Osteocyte (in vitro differentiated cells): ENCODE measurements at regions not wholly inside any gene's neighbourhood (a gene's known extent, or its start where the extent isn't known, plus 50 kb on each side); places are given as distances from the start of the nearest gene placed in this dataset.

ENCODE experiments used
- DNase-seq: peaks from one replicate; pipeline ENCODE4 v3.0.0; 2021; ENCODE audit warnings: mixed read lengths; ENCODE audit not compliant: unreplicated experiment; ENCODE audit errors: extremely low spot score
- H3K27ac Mint-ChIP-seq: one replicate; pipeline ENCODE4 v1.8.0; 2021; ENCODE audit warnings: mild to moderate bottlenecking, mixed read lengths; ENCODE audit not compliant: unreplicated experiment
- H3K27me3 Mint-ChIP-seq: one replicate; pipeline ENCODE4 v1.8.0; 2021; ENCODE audit warnings: mixed read lengths; ENCODE audit not compliant: unreplicated experiment
- H3K36me3 Mint-ChIP-seq: one replicate; pipeline ENCODE4 v1.8.0; 2021; ENCODE audit warnings: mixed read lengths; ENCODE audit not compliant: unreplicated experiment
- H3K4me1 Mint-ChIP-seq: one replicate; pipeline ENCODE4 v1.8.0; 2021; ENCODE audit warnings: mixed read lengths; ENCODE audit not compliant: unreplicated experiment
- H3K4me3 Mint-ChIP-seq: one replicate; pipeline ENCODE4 v1.8.0; 2021; ENCODE audit warnings: mild to moderate bottlenecking, moderate library complexity, mixed read lengths; ENCODE audit not compliant: unreplicated experiment
- H3K9me3 Mint-ChIP-seq: one replicate; pipeline ENCODE4 v1.8.0; 2021; ENCODE audit warnings: mixed read lengths; ENCODE audit not compliant: unreplicated experiment
- TF ChIP-seq, protein P1 (sequence below): fragments of 200-600 bp; sonication (generic); IDR thresholded peaks from 2 replicates; pipeline ENCODE4 v1.5.0; 2021; ENCODE audit warnings: antibody characterized with exemption, mild to moderate bottlenecking, moderate library complexity

DNA sequence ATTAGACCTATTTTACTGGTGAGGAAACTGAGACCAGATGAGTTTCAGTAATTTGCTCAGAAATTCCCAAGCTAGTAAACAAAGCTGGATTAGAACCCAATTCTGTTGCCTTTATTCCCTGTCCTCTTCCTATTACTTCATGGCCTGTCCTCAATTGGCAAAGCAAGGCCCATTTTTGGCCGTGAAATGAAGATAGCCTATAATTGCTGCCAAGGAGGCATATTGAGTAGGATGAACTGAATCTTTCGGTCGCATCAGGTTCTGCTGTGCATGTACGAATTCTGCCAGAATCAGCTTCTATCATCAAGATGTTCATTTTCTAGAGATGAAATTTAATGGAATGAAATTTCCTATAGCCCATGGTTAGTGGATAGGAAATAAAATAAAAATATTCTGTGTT is 1485.2 kb upstream of the PIK3C3 start:
- no peaks in the 10 kb centered on the region for H3K4me1 Mint-ChIP-seq
- no peak overlapping the region for H3K27ac Mint-ChIP-seq
- no peaks in the 10 kb centered on the region for H3K27me3 Mint-ChIP-seq
- no peak for DNase-seq
- TF ChIP-seq, protein P1, sequence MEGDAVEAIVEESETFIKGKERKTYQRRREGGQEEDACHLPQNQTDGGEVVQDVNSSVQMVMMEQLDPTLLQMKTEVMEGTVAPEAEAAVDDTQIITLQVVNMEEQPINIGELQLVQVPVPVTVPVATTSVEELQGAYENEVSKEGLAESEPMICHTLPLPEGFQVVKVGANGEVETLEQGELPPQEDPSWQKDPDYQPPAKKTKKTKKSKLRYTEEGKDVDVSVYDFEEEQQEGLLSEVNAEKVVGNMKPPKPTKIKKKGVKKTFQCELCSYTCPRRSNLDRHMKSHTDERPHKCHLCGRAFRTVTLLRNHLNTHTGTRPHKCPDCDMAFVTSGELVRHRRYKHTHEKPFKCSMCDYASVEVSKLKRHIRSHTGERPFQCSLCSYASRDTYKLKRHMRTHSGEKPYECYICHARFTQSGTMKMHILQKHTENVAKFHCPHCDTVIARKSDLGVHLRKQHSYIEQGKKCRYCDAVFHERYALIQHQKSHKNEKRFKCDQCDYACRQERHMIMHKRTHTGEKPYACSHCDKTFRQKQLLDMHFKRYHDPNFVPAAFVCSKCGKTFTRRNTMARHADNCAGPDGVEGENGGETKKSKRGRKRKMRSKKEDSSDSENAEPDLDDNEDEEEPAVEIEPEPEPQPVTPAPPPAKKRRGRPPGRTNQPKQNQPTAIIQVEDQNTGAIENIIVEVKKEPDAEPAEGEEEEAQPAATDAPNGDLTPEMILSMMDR, result no peak
- H3K9me3 Mint-ChIP-seq, result no peaks in the 10 kb centered on the region
- H3K4me3 Mint-ChIP-seq, result no peak overlapping the region
- no peaks in the 10 kb centered on the region for H3K36me3 Mint-ChIP-seq

DNA sequence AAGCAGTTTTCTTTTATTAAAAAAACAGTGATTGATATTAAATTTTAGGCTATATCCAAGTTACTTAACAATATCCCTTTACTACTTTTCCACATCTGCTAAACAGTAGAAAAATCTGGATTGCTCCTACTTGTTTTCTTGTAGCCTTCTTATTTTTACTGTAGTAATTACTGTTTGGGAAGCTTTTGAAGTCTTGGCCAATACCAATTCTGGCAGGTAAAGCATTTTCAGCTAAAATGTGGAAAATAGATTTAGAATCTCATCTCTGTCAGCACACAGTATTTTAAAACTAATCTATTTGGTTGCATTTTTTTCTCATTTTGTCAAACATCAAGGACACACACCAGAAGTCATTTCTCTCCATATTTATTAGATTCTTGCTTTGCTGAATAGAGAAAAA is 1485.7 kb upstream of the PIK3C3 start:
- Mint-ChIP-seq H3K4me1 (no peaks in the 10 kb centered on the region), H3K27me3 (no peaks in the 10 kb centered on the region), H3K36me3 (no peaks in the 10 kb centered on the region), H3K4me3 (no peak overlapping the region), H3K27ac (no peak overlapping the region), H3K9me3 (no peaks in the 10 kb centered on the region)
- DNase-seq, result no peak
- TF ChIP-seq, protein P1, result no peak

- Mint-ChIP-seq H3K36me3 (no peaks in the 10 kb centered on the region), H3K9me3 (peaks cover 4% of the 10 kb centered on the region), H3K4me3 (no peak overlapping the region), H3K27me3 (no peaks in the 10 kb centered on the region), H3K27ac (no peak overlapping the region), H3K4me1 (peaks cover 5% of the 10 kb centered on the region)
- TF ChIP-seq, protein P1, result no peak
- DNase-seq, result no peak
Observed at GRCh38 chr18:40464032-40464431, 1491.0 kb upstream of the PIK3C3 start.

DNA sequence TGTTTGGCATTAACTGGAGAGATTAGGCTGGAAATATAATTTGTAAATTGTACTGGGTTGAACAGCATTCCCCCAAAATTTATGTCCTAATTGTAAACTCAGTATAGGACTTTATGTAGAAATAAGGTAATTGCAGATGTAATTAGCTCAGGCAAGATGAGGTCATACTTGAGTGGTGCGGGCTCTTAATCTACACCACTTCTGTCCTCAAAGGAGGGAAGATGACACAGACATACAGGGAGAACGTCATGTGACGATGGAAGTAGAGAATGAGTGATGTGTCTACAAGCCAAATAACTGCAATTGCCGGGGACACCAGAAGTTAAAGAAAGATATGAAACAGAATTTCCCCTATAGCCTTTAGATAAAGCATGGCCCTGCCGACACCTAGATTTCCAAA is 1501.1 kb upstream of the PIK3C3 start:
- DNase-seq, result no peak
- Mint-ChIP-seq H3K36me3 (no peaks in the 10 kb centered on the region), H3K9me3 (no peaks in the 10 kb centered on the region), H3K27ac (no peak overlapping the region), H3K4me3 (no peak overlapping the region), H3K4me1 (peaks cover 2% of the 10 kb centered on the region), H3K27me3 (no peaks in the 10 kb centered on the region)
- TF ChIP-seq, protein P1, result no peak

GRCh38 chr18:40452599-40452998 is 1502.4 kb upstream of the PIK3C3 start:
- H3K27me3 Mint-ChIP-seq, result no peaks in the 10 kb centered on the region
- no peak overlapping the region for H3K27ac Mint-ChIP-seq
- TF ChIP-seq, protein P1, result no peak
- no peaks in the 10 kb centered on the region for H3K4me1 Mint-ChIP-seq
- no peaks in the 10 kb centered on the region for H3K9me3 Mint-ChIP-seq
- no peak for DNase-seq
- no peaks in the 10 kb centered on the region for H3K36me3 Mint-ChIP-seq
- H3K4me3 Mint-ChIP-seq, result no peak overlapping the region
